HG03565 (cell line): ENCODE measurements at regions not wholly inside any gene's neighbourhood (a gene's known extent, or its start where the extent isn't known, plus 50 kb on each side); places are given as distances from the start of the nearest gene placed in this dataset.
"Not testable (repeated sequence)": the region's sequence is repeated elsewhere in the genome, so short reads cannot be mapped to it uniquely, and the experiment has no call there.

Source experiments
- ATAC-seq: cut with Tn5 transposase; IDR thresholded peaks from one replicate; pipeline ENCODE4 v1.9.1; 2021; ENCODE audit warnings: mild to moderate bottlenecking, moderate library complexity; ENCODE audit not compliant: unreplicated experiment

- ATAC-seq, result no peak
Observed at GRCh38 chr3:153369561-153370374, 207.7 kb downstream of the RAP2B start.

GRCh38 chr3:153370680-153371079 is 208.7 kb downstream of the RAP2B start:
- ATAC-seq, result no peak

GRCh38 chr3:153372326-153372725 is 210.3 kb downstream of the RAP2B start:
- no peak for ATAC-seq

GRCh38 chr3:153373606-153374005 is 211.6 kb downstream of the RAP2B start:
- ATAC-seq, result peak; percentile 72

GRCh38 chr3:153378366-153378765 is 216.3 kb downstream of the RAP2B start:
- not testable (repeated sequence) for ATAC-seq

- no peak for ATAC-seq
Observed at GRCh38 chr3:153379516-153379915, 217.5 kb downstream of the RAP2B start.

GRCh38 chr3:153385343-153385742 is 223.3 kb downstream of the RAP2B start:
- ATAC-seq, result no peak

GRCh38 chr3:153392363-153392762 is 230.3 kb downstream of the RAP2B start:
- ATAC-seq, result no peak

GRCh38 chr3:153394017-153394416 is 232.0 kb downstream of the RAP2B start:
- ATAC-seq, result no peak

- no peak for ATAC-seq
Observed at GRCh38 chr3:153396581-153396980, 234.6 kb downstream of the RAP2B start.

- ATAC-seq, result no peak
Observed at GRCh38 chr3:153397794-153398193, 235.8 kb downstream of the RAP2B start.

- peak; percentile 93 for ATAC-seq
Observed at GRCh38 chr3:153399636-153400035, 237.6 kb downstream of the RAP2B start.

- no peak for ATAC-seq
Observed at GRCh38 chr3:153400641-153401040, 238.6 kb downstream of the RAP2B start.

- ATAC-seq, result no peak
Observed at GRCh38 chr3:153404157-153404556, 242.1 kb downstream of the RAP2B start.

- not testable (repeated sequence) for ATAC-seq
Observed at GRCh38 chr3:153405320-153405719, 243.3 kb downstream of the RAP2B start.

GRCh38 chr3:153410517-153410916 is 248.5 kb downstream of the RAP2B start:
- ATAC-seq, result no peak

- no peak for ATAC-seq
Observed at GRCh38 chr3:153414982-153415381, 253.0 kb downstream of the RAP2B start.

- ATAC-seq, result no peak
Observed at GRCh38 chr3:153422314-153422713, 260.3 kb downstream of the RAP2B start.

GRCh38 chr3:153423820-153424219 is 261.8 kb downstream of the RAP2B start:
- not testable (repeated sequence) for ATAC-seq

GRCh38 chr3:153426344-153426743 is 264.3 kb downstream of the RAP2B start:
- ATAC-seq, result no peak

- ATAC-seq, result no peak
Observed at GRCh38 chr3:153426803-153427202, 264.8 kb downstream of the RAP2B start.

- no peak for ATAC-seq
Observed at GRCh38 chr3:153429821-153430220, 267.8 kb downstream of the RAP2B start.

- ATAC-seq, result no peak
Observed at GRCh38 chr3:153431076-153431475, 269.1 kb downstream of the RAP2B start.
